Adrenal gland (tissue), 9 donors: ENCODE measurements at regions not wholly inside any gene's neighbourhood (a gene's known extent, or its start where the extent isn't known, plus 50 kb on each side); places are given as distances from the start of the nearest gene placed in this dataset.
A peak's percentile ranks its signal among the peaks of the same experiment; 100 is the strongest.

Experiments used
- DNase-seq, 7 donors: peaks; one replicate each; pipeline ENCODE4 v3.0.0-alpha.2; 2019 to 2020
- H3K27ac ChIP-seq, 5 donors: fragments of 200-600 bp; sonication (generic) in 4 of 5; 1 replicate in 3 of 5; 2 replicates in 2 of 5; pipeline versions ENCODE4 v1.5.1 to v1.8.0; 2016 to 2020; ENCODE audit warnings: mild to moderate bottlenecking in 1 of 5
- H3K27me3 ChIP-seq: fragments of 200-600 bp; 2 replicates; pipeline ENCODE4 v1.8.0; 2021
- H3K36me3 ChIP-seq, 2 donors: fragments of 200-600 bp; replicated peaks in 1 of 2; 1 replicate in 1 of 2; 2 replicates in 1 of 2; pipeline versions ENCODE4 v1.5.1 to v1.8.0; 2018 to 2022
- H3K4me1 ChIP-seq, 2 donors: fragments of 200-600 bp; replicated peaks in 1 of 2; 1 replicate in 1 of 2; 2 replicates in 1 of 2; pipeline versions ENCODE4 v1.5.1 to v1.8.0; 2018 to 2021
- H3K4me3 ChIP-seq, 4 donors: fragments of 200-600 bp; sonication (generic) in 3 of 4; one replicate each; pipeline ENCODE4 v1.5.1; 2016 to 2018
- H3K9me3 ChIP-seq, 3 donors: fragments of 200-600 bp; sonication (generic) in 1 of 3; replicated peaks in 1 of 3; 1 replicate in 2 of 3; 2 replicates in 1 of 3; pipeline versions ENCODE4 v1.5.1 to v1.8.0; 2016 to 2021
- CTCF ChIP-seq, 6 experiments: fragments of 450-650 bp in 4 of 6; fragments of 200-600 bp in 2 of 6; sonication (generic) in 1 of 6; IDR thresholded peaks; 1 replicate in 5 of 6; 2 replicates in 1 of 6; pipeline versions ENCODE4 v1.5.1 to v1.8.0; 2016 to 2021; ENCODE audit warnings: antibody characterized with exemption in 6 of 6, mild to moderate bottlenecking in 2 of 6, moderate library complexity in 1 of 6
- POLR2A ChIP-seq, 2 donors: fragments of 450-650 bp; IDR thresholded peaks; one replicate each; pipeline ENCODE4 v1.6.1; 2017; ENCODE audit warnings: antibody characterized with exemption in 2 of 2, mild to moderate bottlenecking in 2 of 2, moderate library complexity in 1 of 2
- WGBS, 4 donors: extraction: QIAGEN DNeasy Blood & Tissue Kit in 2 of 4; methylation state at CpG; one replicate each; pipeline versions ENCODE4 v1.1.5 to v1.1.7; 2013 to 2017; 5-methylcytosine and 5-hydroxymethylcytosine counted together
- intact Hi-C, 2 donors: fragments of 100-400 bp; cut with DNase I; formaldehyde crosslinking; loops; one replicate each; pipeline versions ENCODE4 v1.14.1 to v1.15.0; 2022 to 2023
- donor health status: healthy with polysubstance abuse.
- donor health status: Bipolar disorder and iron deficiency.
- donor health status: DM: yes; HTN: yes; CAD: no.
- donor health status: DM: no; HTN: no; CAD: no.
- donor health status: DM: no; HTN: no; CAD: no.

GRCh38 chr6:105932440-105932839, 153.7 kb upstream of the PRDM1 start:
- WGBS, 4 donors, result 81 to 90% (median 86%) methylated on average over 2 of the region's 2 CpGs
- H3K27me3 ChIP-seq, result no peaks in the 10 kb centered on the region
- no peaks in the 10 kb centered on the region for H3K36me3 ChIP-seq
- TF ChIP-seq CTCF (IDR thresholded peaks at IDR 0.05), result no peak
- TF ChIP-seq POLR2A (IDR thresholded peaks at IDR 0.05), result no peak
- H3K9me3 ChIP-seq, result no peaks in the 10 kb centered on the region
- H3K4me3 ChIP-seq, result no peak overlapping the region
- DNase-seq, result no peak
- intact Hi-C loops, result no loop called here
- no peaks in the 10 kb centered on the region for H3K4me1 ChIP-seq
- H3K27ac ChIP-seq, result no peak overlapping the region

- H3K4me3 ChIP-seq, result no peak overlapping the region
- H3K36me3 ChIP-seq, result no peaks in the 10 kb centered on the region
- 22 to 83% (median 55%) methylated on average over 1 of the region's 1 CpG for WGBS, 4 donors
- no peak for DNase-seq
- intact Hi-C loops, result no loop called here
- no peaks in the 10 kb centered on the region for H3K27me3 ChIP-seq
- H3K4me1 ChIP-seq, result no peaks in the 10 kb centered on the region
- H3K27ac ChIP-seq, result no peak overlapping the region
- no peak for TF ChIP-seq POLR2A (IDR thresholded peaks at IDR 0.05)
- no peaks in the 10 kb centered on the region for H3K9me3 ChIP-seq
Measured at GRCh38 chr6:105929626-105930025, 156.5 kb upstream of the PRDM1 start.

- Histone ChIP-seq H3K27ac (no peak overlapping the region), H3K4me1 (no peaks in the 10 kb centered on the region), H3K27me3 (no peaks in the 10 kb centered on the region), H3K4me3 (no peak overlapping the region), H3K36me3 (no peaks in the 10 kb centered on the region), H3K9me3 (no peaks in the 10 kb centered on the region)
- DNase-seq, result no peak
- intact Hi-C loops, result no loop called here
- WGBS, 4 donors, result 44 to 76% (median 66%) methylated on average over 1 of the region's 1 CpG
- TF ChIP-seq CTCF (IDR thresholded peaks at IDR 0.05), result no peak
- no peak for TF ChIP-seq POLR2A (IDR thresholded peaks at IDR 0.05)
Measured at GRCh38 chr6:105926318-105926717, 159.8 kb upstream of the PRDM1 start.

- Histone ChIP-seq H3K27ac (no peak overlapping the region), H3K36me3 (no peaks in the 10 kb centered on the region), H3K9me3 (no peaks in the 10 kb centered on the region), H3K27me3 (no peaks in the 10 kb centered on the region), H3K4me3 (peak overlapping the region in 1 of 4 donors; percentile 4), H3K4me1 (no peaks in the 10 kb centered on the region)
- intact Hi-C loops, result no loop called here
- WGBS, 4 donors, result 89 to 93% (median 92%) methylated on average over 3 of the region's 3 CpGs
- no peak for DNase-seq
- TF ChIP-seq POLR2A (IDR thresholded peaks at IDR 0.05) (no peak), CTCF (IDR thresholded peaks at IDR 0.05) (no peak)
Measured at GRCh38 chr6:105925706-105926105, 160.4 kb upstream of the PRDM1 start.

GRCh38 chr6:105921781-105922180, 164.4 kb upstream of the PRDM1 start:
- WGBS, 4 donors, result 52 to 73% (median 66%) methylated on average over 3 of the region's 3 CpGs
- H3K9me3 ChIP-seq, result no peaks in the 10 kb centered on the region
- intact Hi-C loops, result no loop called here
- no peak for TF ChIP-seq CTCF (IDR thresholded peaks at IDR 0.05)
- no peak for TF ChIP-seq POLR2A (IDR thresholded peaks at IDR 0.05)
- no peak overlapping the region for H3K27ac ChIP-seq
- H3K27me3 ChIP-seq, result no peaks in the 10 kb centered on the region
- no peak for DNase-seq
- H3K36me3 ChIP-seq, result no peaks in the 10 kb centered on the region
- no peak overlapping the region for H3K4me3 ChIP-seq
- H3K4me1 ChIP-seq, result no peaks in the 10 kb centered on the region
